ENCODE measurements at regions not wholly inside any gene's neighbourhood (a gene's known extent, or its start where the extent isn't known, plus 50 kb on each side); places are given as distances from the start of the nearest gene placed in this dataset.

- TF ChIP-seq, protein P1, sequence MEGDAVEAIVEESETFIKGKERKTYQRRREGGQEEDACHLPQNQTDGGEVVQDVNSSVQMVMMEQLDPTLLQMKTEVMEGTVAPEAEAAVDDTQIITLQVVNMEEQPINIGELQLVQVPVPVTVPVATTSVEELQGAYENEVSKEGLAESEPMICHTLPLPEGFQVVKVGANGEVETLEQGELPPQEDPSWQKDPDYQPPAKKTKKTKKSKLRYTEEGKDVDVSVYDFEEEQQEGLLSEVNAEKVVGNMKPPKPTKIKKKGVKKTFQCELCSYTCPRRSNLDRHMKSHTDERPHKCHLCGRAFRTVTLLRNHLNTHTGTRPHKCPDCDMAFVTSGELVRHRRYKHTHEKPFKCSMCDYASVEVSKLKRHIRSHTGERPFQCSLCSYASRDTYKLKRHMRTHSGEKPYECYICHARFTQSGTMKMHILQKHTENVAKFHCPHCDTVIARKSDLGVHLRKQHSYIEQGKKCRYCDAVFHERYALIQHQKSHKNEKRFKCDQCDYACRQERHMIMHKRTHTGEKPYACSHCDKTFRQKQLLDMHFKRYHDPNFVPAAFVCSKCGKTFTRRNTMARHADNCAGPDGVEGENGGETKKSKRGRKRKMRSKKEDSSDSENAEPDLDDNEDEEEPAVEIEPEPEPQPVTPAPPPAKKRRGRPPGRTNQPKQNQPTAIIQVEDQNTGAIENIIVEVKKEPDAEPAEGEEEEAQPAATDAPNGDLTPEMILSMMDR (IDR thresholded peaks at IDR 0.05), result no peak
- no peaks in the 10 kb centered on the region for H3K9me3 ChIP-seq
- H3K4me1 ChIP-seq, result peaks cover 0 to 19% (median 6%) of the 10 kb centered on the region in 9 donors
- 93% methylated on average over 5 of the region's 5 CpGs for WGBS, 2 donors
- H3K4me3 ChIP-seq, result no peak overlapping the region
- H3K36me3 ChIP-seq, result no peaks in the 10 kb centered on the region
- intact Hi-C loops (cut with DNase I), result no loop called here
- DNase-seq, result no peak
- ATAC-seq, result no peak
- H3K27me3 ChIP-seq, result no peaks in the 10 kb centered on the region
- H3K27ac ChIP-seq, result no peak overlapping the region
Observed at GRCh38 chr12:93164103-93164880, 213.4 kb upstream of the NUDT4 start.

- Histone ChIP-seq H3K4me1 (peaks cover 0 to 19% (median 6%) of the 10 kb centered on the region in 9 donors), H3K36me3 (no peaks in the 10 kb centered on the region), H3K4me3 (no peak overlapping the region), H3K27me3 (no peaks in the 10 kb centered on the region), H3K9me3 (no peaks in the 10 kb centered on the region), H3K27ac (no peak overlapping the region)
- TF ChIP-seq, protein P1 (IDR thresholded peaks at IDR 0.05), result no peak
- DNase-seq (no peak), ATAC-seq (peak in 1 of 8 donors; percentile 50)
- intact Hi-C loops (cut with DNase I), result no loop called here
- WGBS, 2 donors, result 48 to 49% methylated on average over 4 of the region's 4 CpGs
Observed at GRCh38 chr12:93165384-93165932, 212.3 kb upstream of the NUDT4 start.

- 82 to 83% methylated on average over 7 of the region's 7 CpGs for WGBS, 2 donors
- ATAC-seq (no peak), DNase-seq (no peak)
- Histone ChIP-seq H3K4me3 (no peak overlapping the region), H3K36me3 (no peaks in the 10 kb centered on the region), H3K4me1 (peaks cover 0 to 19% (median 6%) of the 10 kb centered on the region in 9 donors), H3K27me3 (no peaks in the 10 kb centered on the region), H3K9me3 (no peaks in the 10 kb centered on the region), H3K27ac (no peak overlapping the region)
- TF ChIP-seq, protein P1 (IDR thresholded peaks at IDR 0.05), result no peak
- intact Hi-C loops (cut with DNase I), result no loop called here
Observed at GRCh38 chr12:93166541-93167307, 211.0 kb upstream of the NUDT4 start.

DNA sequence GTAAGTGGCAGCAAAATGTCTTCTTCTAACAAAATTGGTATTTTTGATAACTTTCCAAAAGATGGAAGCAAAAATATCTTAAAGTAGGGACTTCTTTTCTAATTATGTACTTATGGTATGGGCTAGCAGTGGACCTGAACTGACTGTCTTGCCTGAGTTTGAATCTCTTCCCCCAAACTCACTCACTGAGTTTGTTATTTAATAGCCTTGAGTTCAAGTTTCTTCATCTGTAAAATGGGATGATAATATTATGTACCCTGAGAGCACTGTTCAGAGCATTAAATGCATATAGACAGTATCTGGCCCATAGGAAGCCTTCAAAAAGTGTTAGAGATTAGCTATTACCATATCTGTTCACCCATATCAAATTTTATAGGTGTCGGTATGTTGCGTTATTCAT, 210.4 kb upstream of the NUDT4 start:
- Histone ChIP-seq H3K27me3 (no peaks in the 10 kb centered on the region), H3K9me3 (no peaks in the 10 kb centered on the region), H3K4me3 (peak overlapping the region in 3 of 10 donors; percentile 55 to 58 (median 57)), H3K36me3 (no peaks in the 10 kb centered on the region), H3K27ac (peak overlapping the region in 2 of 10 donors; percentile 50 to 51), H3K4me1 (peaks cover 0 to 20% (median 6%) of the 10 kb centered on the region in 9 donors)
- TF ChIP-seq, protein P1 (IDR thresholded peaks at IDR 0.05), result no peak
- WGBS, 2 donors, result 79 to 93% methylated on average over 2 of the region's 2 CpGs
- no peak for DNase-seq
- intact Hi-C loops (cut with DNase I), result no loop called here
- ATAC-seq, result no peak

Measured in heart right ventricle (tissue), 16 donors.